GM19035 (cell line): ENCODE measurements at regions not wholly inside any gene's neighbourhood (a gene's known extent, or its start where the extent isn't known, plus 50 kb on each side); places are given as distances from the start of the nearest gene placed in this dataset.
"Not testable (repeated sequence)": the region's sequence is repeated elsewhere in the genome, so short reads cannot be mapped to it uniquely, and the experiment has no call there.

Source experiments
- ATAC-seq: cut with Tn5 transposase; IDR thresholded peaks from one replicate; pipeline ENCODE4 v1.9.1; 2021; ENCODE audit not compliant: unreplicated experiment

DNA sequence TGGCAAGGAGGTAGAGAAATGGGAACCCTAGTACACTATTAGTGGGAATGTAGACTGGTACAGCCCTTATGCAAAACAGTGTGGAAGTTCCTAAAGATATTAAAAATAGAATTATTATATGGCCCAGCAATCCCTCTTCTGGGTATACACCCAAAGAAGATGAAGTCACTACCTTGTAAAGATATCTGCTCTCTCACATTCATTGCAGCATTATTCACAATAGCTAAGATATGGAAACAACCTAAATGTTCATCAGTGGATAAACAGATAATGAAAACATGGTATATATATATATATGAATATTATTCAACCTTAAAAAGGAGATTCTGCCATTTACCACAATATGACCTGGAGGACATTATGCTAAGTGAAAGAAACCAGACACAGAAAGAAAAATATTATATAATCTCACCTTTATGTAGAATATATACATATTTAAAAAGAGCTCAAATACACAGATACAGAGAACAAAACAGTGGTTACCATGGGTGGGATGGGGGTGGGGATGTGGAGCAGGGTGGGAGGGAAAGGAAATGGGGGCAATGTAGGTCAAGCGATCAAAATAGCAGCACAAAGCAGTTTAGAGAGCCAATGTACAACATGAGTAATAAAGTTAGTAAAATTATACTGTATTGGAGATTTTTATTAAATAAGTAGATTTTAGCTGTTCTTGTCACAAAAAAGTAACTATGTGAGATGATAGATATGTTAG is 138.6 kb downstream of the SPRY1 start:
- no peak for ATAC-seq

DNA sequence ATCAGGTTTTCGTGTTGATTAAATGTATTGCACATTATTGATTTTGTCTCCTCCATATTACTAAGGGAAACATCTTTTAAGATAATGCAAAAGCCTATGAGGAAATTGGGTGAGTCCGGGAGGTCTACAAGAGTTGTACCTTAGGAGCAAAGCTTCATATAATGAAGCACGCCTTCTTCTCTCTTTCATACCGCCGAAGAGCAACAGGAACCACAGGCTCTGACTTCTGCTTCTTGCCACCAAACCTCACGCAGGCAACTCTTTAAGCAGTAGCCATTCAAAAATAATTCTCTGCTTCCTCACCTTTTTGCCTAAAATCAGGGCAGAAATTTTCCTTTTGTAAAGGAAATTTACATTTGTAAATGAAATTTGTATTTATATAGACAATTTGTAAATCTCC is 139.6 kb downstream of the SPRY1 start:
- no peak for ATAC-seq

DNA sequence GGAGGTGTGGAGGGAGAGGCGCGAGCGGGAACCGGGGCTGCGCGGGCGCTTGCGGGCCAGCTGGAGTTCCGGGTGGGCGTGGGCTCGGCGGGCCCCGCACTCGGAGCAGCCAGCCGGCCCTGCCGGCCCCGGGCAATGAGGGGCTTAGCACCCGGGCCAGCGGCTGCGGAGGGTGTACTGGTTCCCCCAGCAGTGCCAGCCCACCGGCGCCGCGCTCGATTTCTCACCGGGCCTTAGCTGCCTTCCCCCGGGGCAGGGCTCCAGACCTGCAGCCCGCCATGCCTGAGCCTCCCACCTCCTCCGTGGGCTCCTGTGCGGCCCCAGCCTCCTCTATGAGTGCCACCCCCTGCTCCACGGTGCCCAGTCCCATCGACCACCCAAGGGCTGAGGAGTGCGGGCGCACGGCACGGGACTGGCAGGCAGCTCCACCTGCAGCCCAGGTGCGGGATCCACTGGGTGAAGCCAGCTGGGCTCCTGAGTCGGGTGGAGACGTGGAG is 141.4 kb downstream of the SPRY1 start:
- ATAC-seq, result not testable (repeated sequence)

DNA sequence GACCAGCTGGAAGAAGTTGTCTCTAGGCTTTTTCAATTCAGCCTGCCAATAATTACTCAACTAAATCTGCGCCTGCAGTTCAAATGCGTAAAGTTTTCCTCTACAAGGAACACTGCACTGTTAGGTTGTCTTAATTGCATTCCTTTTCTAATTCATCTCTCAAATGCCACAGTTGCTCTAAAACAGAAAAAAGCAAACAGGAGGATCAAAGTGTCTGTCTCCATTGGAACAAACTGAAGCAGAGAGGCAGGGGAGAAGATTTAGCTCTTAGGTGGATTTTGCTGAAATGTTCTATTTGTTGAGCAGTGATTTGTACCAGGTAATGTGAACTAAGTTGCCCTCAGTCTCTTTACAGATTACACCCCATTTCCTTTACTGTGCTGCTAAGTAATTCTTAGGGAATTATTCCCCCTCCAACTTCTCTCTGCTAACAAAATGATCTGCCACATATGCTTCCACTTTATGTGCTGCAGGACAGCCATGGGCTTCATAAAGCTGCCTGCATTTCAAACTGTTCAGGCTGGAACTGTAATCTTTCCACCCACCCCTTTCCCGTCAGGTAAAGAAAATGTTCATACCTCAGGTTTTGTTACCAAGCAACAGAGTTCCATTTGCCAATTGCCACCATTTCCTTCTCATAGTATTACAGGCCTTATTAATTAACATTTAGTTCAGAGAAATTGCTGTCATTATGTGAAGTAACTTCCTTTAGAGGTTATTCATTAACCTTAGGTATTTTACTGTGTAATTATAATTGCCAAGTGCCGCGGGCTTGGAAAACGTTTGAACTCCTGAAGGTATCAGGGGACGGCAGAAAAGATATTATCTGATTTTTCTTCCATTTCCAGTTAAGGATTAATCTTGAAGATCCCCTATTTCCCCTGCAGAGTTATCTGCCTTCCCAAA is 149.3 kb downstream of the SPRY1 start:
- ATAC-seq, result no peak

DNA sequence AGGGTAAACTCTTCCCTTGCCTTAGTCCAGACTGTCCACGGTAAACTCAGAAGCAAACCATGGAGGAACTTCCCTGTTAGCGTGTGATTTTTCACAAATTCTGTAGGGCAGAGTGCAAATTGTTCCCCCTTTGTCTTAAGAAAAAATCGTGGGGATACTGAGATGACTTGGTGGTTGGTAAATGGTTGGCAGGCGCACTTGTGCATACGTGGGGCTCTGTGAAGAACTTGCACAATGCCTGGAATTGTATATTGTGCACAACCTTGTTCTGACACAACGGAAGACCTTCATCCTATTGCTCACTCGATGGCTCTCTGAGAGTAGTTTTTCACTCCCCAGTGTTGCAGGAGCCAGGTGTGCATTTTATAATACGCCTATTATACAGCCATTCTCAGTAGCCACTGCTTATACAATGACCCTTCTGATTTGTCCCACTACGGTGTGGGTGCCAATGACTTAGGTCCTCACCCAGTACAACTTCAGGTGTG is 150.0 kb downstream of the SPRY1 start:
- ATAC-seq, result no peak

DNA sequence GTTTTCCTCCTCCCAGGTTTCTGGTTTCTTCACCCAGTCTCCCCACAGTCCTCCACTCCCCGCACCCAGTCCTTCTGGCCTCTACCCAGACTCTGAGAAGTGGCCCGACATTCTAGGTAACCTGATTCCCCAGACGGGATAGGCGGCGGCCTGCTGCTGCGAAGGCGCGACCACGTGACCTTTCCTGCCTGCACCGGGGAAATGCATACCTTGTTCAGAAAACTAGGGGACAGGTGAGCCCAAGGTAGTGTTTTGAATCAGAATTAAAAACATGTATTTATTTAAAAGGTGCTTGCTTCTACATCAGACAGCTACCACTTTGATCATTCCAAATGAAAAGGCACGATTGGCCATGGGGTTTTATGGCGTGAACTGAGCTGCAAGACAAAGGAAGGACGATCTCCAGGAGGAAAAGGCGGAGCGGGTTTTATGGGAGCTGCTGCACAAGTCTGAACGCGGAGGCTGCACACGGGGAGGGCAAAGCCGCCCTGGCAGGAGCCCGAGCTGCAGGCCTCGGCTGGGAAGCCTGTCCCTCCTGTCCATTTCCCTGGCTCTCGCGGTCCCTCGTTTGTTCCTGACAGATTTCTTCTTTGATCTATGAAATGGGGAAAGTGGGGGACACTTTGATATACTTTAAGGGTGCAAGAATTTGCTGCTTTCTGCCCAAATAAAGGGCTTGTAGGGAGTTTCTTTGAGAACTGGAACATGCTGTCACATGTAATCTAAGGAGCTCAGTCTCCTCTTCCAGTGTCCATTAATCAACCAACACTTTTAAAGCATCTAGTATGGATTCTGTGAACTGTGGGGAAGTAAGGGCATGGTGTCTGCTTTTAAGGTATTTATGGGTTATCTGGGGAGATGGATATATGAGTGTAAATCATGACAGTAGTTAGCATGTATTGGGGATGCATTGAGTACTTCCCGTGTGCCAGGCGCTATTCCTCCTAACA is 150.9 kb downstream of the SPRY1 start:
- ATAC-seq, result no peak

DNA sequence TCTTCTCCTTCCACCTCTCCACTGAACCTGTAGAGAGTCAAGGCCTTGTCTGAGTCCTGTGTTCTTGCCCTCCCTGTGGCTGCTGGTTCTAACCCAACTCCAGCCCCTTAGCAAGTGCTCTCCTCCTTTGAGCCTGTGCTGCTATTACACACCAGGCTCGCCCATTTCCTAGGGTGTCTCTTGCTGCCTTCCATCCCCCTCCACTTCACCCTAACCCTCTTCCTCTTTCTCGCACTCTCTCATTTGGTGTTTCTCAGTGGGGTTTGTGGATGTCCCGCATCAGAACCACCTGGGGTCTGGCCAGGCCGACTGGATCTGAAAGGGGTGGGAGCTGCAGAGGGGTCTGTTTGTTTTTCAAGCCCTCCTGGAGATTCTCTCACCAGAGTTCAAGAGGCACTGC is 156.7 kb downstream of the SPRY1 start:
- ATAC-seq, result no peak

DNA sequence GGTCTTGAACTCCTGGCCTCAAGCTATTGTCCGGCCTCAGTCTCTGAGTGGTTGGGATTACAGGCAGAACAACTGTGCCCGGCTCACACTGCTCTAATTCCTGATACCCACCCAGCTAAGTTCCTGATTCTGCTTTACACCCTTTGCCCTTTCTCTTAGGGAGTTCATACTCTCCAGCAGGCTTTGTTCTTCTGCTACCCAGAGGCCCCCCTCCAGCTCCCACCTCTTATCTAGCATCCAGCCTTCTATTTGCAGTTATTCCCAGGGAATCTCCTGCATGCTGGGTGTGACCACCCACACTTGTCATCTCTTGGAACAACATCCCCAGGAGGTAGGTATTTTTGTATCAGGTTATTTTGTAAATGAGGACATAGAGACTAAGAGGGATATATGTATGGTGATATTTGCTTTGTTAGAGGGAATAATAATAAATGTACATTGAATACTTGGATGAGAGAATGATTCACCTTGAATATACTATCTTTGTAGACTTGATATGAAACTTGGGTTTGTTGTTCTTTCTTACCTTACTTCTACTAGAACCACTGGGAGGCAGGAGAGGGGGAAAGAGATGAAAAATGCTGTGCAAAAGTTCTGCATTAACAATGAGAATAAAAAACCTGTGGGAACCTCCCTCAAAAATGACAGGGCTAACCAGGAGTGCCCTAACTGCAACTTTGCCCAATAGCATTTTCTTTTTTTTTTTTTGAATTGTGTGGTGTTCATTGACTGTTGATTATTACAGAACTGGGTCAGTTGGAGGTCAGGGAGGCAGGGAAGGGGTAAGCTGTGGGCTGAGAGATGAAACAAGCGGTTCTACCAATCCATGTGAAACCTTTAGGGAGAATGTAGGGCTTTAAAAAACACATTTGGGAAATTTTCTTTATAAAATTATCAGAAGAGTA is 157.4 kb downstream of the SPRY1 start:
- ATAC-seq, result no peak

DNA sequence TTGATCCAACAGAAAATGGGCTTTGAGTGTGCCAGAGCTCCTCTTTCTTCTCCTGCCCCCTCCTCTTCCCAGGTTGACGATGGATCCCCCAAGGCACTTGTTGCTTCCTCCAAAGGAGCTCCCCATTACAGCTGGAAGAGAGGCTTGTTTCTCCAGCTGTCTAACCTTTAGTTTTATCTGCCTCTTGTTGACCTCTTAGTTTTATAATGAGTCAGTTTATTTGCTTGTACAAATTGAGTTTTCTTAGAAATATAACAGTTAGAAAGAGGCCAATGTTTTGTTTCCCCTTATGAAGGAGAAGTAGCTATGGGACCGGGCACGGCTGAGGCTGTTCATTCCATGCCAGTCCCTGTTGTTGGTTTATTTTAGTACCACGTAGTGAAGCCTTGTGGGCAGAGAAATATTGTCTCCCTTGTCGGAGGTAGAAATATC is 158.2 kb downstream of the SPRY1 start:
- no peak for ATAC-seq

DNA sequence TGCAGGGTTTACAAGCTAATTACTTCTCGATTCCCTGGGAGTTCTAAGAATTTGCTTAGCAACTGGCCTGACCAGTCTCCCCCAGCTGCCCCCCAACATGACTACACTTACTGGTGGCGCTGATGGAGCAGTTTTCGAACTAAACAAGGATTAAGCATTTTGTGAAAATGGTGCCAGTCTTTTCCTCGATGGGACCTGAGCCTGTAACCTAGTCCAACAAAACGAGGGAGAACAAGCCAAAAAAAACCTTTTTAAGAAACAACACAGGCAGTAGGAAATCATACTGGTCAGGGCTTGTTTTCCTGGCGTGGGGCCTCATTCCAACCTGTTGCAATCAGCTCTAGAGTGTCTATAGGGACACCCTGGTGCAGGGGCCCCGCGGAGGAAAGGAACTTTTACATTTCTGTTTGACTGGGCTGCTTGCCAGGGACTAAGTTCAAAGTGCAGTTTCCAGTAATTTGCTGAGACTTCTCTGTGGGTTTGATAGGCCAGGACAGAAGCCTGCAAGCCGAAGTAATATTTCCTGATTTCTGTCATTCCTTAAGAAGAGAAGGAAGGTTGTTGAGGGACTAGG is 158.7 kb downstream of the SPRY1 start:
- ATAC-seq, result no peak

DNA sequence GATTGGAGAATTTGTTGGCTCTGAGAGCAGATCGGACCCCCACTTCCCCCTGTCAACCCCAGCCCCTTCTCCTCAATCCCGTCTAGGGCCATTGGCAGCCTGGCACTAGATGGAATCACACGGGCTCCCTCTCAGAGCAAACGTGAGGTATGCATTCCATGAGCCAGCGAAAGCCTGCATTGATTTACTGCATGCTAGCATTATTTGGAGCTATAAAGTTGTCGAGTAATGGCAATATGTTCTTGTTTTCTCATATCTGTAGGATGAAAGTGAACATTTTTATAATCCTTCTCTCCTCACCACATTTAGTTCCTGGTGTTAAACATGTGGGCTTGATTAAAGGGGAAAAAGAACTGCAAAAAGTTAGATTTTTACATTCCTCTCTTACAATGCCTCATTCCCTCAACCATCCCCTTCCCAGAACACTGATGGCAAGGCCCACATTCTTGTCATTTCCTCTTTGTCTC is 159.2 kb downstream of the SPRY1 start:
- no peak for ATAC-seq

DNA sequence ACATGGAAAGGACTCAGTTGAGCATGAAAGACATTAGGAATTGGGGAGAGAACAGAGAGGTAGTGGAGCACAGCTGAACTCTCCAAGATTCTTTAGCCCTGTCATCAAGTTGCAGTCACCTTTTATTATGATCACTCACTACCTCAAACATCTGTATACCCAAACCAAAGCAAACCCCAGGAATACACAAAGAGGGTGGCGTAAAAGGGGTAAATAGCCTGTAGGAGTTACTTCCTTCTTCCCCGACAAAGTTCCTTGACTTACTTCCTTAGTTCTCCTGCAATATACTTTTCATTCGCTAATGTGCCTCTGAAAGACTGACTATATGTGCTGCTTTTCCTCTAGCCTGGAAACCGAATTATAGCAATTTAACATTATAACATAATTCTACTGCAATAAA is 159.9 kb downstream of the SPRY1 start:
- ATAC-seq, result no peak

DNA sequence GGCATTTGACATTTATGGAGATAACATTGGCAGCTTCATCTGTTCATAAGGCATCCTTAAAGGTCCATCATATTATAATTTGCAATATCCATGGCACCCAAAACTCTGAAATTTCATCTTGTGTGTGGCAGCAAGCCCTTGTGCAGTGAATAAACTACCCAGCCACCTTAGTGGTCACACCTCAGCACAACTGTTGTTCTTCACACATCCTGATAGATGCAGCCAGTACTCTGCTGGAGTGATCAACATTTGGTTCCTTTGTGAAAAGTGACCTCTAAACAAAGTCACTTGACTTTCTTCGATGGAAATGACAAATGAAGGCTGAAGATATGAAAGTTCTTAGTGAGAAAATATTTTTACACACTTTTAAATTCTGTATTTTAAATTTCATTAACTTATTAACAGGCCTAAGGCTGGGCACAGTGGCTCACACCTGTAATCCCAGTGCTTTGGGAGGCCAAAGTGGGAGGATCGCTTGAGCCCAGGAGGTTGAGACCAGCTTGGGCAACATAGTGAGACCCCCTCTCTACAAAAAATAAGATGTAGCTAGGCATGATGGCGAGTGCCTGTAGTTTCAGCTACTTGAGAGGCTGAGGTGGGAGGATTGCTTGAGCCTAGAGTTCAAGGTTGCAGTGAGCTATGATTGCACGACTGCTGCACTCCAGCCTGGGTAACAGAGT is 161.4 kb downstream of the SPRY1 start:
- ATAC-seq, result no peak

DNA sequence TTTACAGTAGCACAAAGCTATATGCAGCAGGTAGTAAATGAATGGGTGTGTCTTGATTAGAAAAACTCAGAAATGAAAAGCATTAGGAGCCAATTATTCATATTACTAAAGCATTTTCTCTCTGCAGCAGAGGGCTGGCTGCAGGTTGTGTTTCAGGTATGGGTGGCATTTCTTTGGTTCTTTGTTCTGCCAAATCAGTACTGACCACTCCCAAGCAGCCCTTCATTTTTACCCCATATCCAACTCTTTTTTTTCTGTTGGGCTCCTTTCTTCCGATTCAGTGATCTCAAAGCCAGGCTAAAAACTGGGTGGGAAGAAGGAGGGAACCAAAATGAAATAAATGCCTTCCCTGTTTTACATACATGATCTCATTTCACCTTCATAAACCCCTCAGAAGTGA is 162.3 kb downstream of the SPRY1 start:
- ATAC-seq, result no peak

DNA sequence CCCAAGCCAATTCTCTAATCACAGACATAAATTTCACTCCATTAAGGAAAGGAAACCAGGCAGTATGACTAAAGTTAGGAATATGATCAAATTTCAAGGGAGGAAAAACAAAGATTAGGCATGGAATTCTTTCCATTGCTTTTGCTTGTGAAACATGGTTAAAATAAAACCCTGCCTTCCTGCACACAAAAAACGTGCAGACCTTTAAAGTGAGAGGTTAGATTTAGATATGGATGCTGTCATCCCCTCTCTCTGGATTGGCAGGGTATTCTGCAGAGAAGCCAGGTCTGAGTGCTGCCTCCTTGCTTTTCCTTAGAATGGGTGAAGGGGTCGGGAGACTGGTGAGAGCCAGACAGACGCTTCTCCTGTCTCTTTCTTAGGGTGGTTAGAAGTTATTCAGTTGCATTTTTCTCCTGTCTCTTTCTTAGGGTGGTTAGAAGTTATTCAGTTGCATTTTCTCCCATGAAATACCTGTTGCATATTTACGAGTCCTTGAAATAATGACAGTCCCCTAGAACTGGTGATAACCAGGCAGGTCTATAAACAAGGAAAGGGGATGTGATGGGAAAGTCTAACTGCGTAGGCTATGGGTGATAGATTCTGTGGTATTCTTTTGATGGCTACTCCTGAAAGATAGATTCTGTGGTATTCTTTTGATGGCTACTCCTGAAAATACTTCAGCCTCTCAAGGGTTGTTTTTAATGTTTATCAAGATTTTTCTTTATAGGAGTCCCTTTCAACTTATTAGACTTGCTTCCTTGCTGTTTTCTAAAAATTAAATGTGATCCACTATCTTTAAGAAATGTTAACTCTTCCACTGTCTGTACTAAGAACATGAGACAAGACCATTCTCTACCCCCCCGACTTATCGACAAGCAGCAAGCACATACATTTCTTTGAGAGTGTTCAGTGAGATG is 163.6 kb downstream of the SPRY1 start:
- ATAC-seq, result no peak

DNA sequence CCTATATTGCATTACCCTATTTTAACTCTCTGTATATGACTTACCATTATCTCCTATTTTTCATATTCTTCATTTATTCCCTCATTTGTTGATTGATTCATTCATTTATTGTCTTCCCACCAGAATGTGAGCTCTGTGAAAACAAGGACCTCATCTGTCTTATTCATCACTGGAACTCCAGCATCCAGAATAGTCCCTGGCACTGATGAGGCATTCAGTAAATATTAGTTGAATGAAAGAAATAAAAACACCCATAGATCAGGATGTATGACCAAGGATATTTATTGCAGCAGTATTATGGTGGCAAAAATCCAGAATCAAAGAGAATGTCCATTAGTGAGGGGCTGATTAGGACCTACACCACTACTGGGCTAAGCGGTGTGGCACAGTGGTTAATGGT is 164.9 kb downstream of the SPRY1 start:
- no peak for ATAC-seq

DNA sequence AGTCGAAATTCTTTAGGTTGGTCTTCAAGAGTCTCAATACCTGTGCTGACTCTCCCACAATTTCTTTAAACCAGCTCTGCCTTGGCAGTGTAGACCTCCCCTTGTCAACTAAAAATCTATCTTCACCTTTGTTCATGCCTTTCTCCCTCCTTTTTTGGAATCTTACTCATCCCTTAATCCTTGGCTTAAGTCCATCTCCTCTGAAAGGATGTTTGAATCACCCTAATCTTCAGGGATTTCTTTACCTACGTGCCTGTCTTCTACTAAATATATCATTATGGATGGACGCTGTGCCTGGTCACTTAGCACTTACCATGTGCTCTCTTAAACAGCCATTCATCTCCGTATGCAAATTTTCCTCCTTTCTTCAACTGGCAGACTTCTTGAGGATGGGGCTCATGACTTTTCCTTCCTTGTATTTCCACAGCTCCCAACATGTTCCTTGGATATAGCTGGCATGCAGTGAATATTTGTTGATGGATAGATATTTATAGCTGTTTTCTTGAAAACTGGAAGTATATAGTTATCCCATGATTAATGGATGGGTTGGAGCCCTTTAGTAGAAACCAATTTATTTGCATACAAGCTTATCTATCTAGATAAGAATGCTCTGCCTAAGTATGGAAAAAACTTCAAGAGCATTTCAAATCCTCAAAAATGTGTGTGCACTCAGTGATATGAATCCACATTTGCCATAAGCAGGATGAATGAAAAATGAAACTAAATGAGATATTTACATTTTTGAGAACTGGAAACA is 166.6 kb downstream of the SPRY1 start:
- no peak for ATAC-seq
